K562 (cell line): ENCODE measurements at regions not wholly inside any gene's neighbourhood (a gene's known extent, or its start where the extent isn't known, plus 50 kb on each side); places are given as distances from the start of the nearest gene placed in this dataset.

Source experiments
- ATAC-seq: fragments of 200-7000 bp; cut with Tn5 transposase; 3 replicates; pipeline ENCODE4 v1.9.1; 2020; ENCODE audit warnings: moderate library complexity
- BruUV-seq: library from RNA; stranded (reverse); fragments of 400-500 nt; replicated peaks from 2 replicates; lab custom pipeline; 2021; lab: Mats Ljungman, UMichigan
- CTCF ChIA-PET: fragments of 300-600 bp; formaldehyde crosslinking; extraction: SDS; loops from one replicate; lab custom pipeline; 2021; ENCODE audit warnings: low intra/inter-chr PET ratio; lab: Yijun Ruan, JAX
- POLR2A ChIA-PET: fragments of 300-600, 350-650 bp; sonication (Branson Sonifier 250); formaldehyde crosslinking; extraction: SDS; loops from one replicate; lab custom pipeline; 2021; ENCODE audit warnings: antibody characterized with exemption, inconsistent platforms; lab: Yijun Ruan, JAX
- DNase-seq, 4 experiments: peaks; one replicate each; pipeline versions ENCODE4 v3.0.0 to v3.0.0-alpha.2; 2011 to 2018; ENCODE audit warnings: low spot score in 3 of 4, mixed read lengths in 3 of 4; ENCODE audit errors: extremely low read depth in 1 of 4
- FAIRE-seq: peaks from 2 replicates; lab custom pipeline; 2011; peaks lifted over from hg19 to GRCh38; lab: Jason Lieb, UNC
- H2AFZ ChIP-seq: 2 replicates; pipeline ENCODE4 v1.6.0; 2011; ENCODE audit warnings: low read depth, low read length, control low read depth, inconsistent platforms
- H3K27ac ChIP-seq: fragments of 200-600 bp; 3 replicates; pipeline ENCODE4 v1.8.0; 2011; ENCODE audit warnings: low read depth, mild to moderate bottlenecking, control low read depth, inconsistent platforms, low read length, moderate library complexity, mixed read lengths; ENCODE audit errors: extremely low read depth
- H3K27me3 ChIP-seq, 2 experiments: fragments of 300-600 bp in 1 of 2; 2 replicates in 1 of 2; 3 replicates in 1 of 2; pipeline versions ENCODE4 v1.6.0 to v1.8.0; 2011; ENCODE audit warnings: inconsistent platforms in 2 of 2, low read length in 2 of 2, mild to moderate bottlenecking in 1 of 2, mixed read lengths in 1 of 2, moderate library complexity in 1 of 2; ENCODE audit not compliant: control insufficient read depth in 2 of 2, insufficient read depth in 2 of 2
- H3K36me3 ChIP-seq: fragments of 300-600 bp; 3 replicates; pipeline ENCODE4 v1.8.0; 2011; ENCODE audit warnings: mild to moderate bottlenecking, low read length, inconsistent platforms; ENCODE audit not compliant: control insufficient read depth, insufficient read depth
- H3K4me1 ChIP-seq, 2 experiments: fragments of 200-600 bp in 1 of 2; replicated peaks in 1 of 2; 2 replicates in 1 of 2; 3 replicates in 1 of 2; pipeline versions ENCODE4 v1.5.1 to v1.8.0; 2011; ENCODE audit warnings: inconsistent platforms in 2 of 2, low read length in 2 of 2, mild to moderate bottlenecking in 1 of 2, mixed read lengths in 1 of 2, moderate library complexity in 1 of 2; ENCODE audit not compliant: control insufficient read depth in 2 of 2, insufficient read depth in 2 of 2
- H3K4me2 ChIP-seq: 2 replicates; pipeline ENCODE4 v1.6.1; 2011; ENCODE audit warnings: low read length, control low read depth, inconsistent platforms, mixed read lengths; ENCODE audit not compliant: insufficient read depth
- H3K4me3 ChIP-seq: fragments of 200-600 bp; sonication (generic), shearing (Covaris generic); 2 replicates; pipeline ENCODE4 v1.5.1; 2016; ENCODE audit warnings: control low read depth, inconsistent platforms
- H3K79me2 ChIP-seq: fragments of 200-600 bp; 3 replicates; pipeline ENCODE4 v1.8.0; 2011; ENCODE audit warnings: low read length, inconsistent platforms; ENCODE audit not compliant: control insufficient read depth, insufficient read depth
- H3K9ac ChIP-seq, 2 experiments: 2 replicates each; pipeline versions ENCODE4 v1.6.0 to v1.6.1; 2011; ENCODE audit warnings: low read depth in 2 of 2, low read length in 2 of 2, control low read depth in 1 of 2, inconsistent platforms in 1 of 2, mild to moderate bottlenecking in 1 of 2, mixed read lengths in 1 of 2; ENCODE audit not compliant: insufficient read depth in 1 of 2
- H3K9me1 ChIP-seq: one replicate; pipeline ENCODE4 v1.6.0; 2011; ENCODE audit warnings: inconsistent platforms, mild to moderate bottlenecking, low read length, moderate library complexity; ENCODE audit not compliant: control insufficient read depth, insufficient read depth
- H3K9me3 ChIP-seq: replicated peaks from 2 replicates; pipeline ENCODE4 v1.5.1; 2011; ENCODE audit warnings: low read depth, low read length, inconsistent platforms; ENCODE audit not compliant: control insufficient read depth, insufficient read depth
- H4K20me1 ChIP-seq: replicated peaks from 2 replicates; pipeline ENCODE4 v1.6.1; 2011; ENCODE audit warnings: low read length, inconsistent platforms, mixed read lengths; ENCODE audit not compliant: control insufficient read depth, insufficient read depth
- GATA2 ChIP-seq: sonication (generic); formaldehyde crosslinking; IDR thresholded peaks from 2 replicates; pipeline ENCODE4 v1.4.0; 2020; ENCODE audit warnings: mild to moderate bottlenecking, missing genetic modification reagents
- IRF2 ChIP-seq: sonication (generic); formaldehyde crosslinking; IDR thresholded peaks from 2 replicates; pipeline ENCODE4 v1.8.1; 2022; ENCODE audit warnings: mild to moderate bottlenecking, missing genetic modification reagents
- NR2C1 ChIP-seq, 2 experiments: fragments of 450-650 bp; IDR thresholded peaks; 2 replicates each; pipeline ENCODE4 v1.6.1; 2017; ENCODE audit warnings: mild to moderate bottlenecking in 2 of 2, antibody characterized with exemption in 1 of 2, inconsistent platforms in 1 of 2, missing compliant biosample characterization in 1 of 2, missing genetic modification characterization in 1 of 2
- SETDB1 ChIP-seq: IDR thresholded peaks from one replicate; pipeline ENCODE4 v1.6.1; 2012; ENCODE audit warnings: low read length, control low read depth, inconsistent platforms
- SMC3 ChIP-seq: conservative IDR thresholded peaks from 2 replicates; pipeline ENCODE4 v1.6.1; 2011; ENCODE audit warnings: low read depth, low read length, improper control_type of control experiment; ENCODE audit not compliant: insufficient read depth
- ZC3H8 ChIP-seq: fragments of 450-650 bp; IDR thresholded peaks from 2 replicates; pipeline ENCODE4 v1.6.1; 2017
- WGBS: fragments of 100-300 bp; shearing (Covaris generic); methylation state at CpG from one replicate; pipeline ENCODE4 v1.1.6; 2016; ENCODE audit warnings: low coverage, mixed read lengths; ENCODE audit not compliant: insufficient coverage; ENCODE audit errors: missing lambda C conversion rate; 5-methylcytosine and 5-hydroxymethylcytosine counted together
- in situ Hi-C: fragments of 300-500 bp; cut with MboI; formaldehyde crosslinking; loops from 4 replicates; pipeline ENCODE4 v1.15.0; 2018; ENCODE audit warnings: inconsistent platforms, mixed read lengths
- intact Hi-C: fragments of 100-400 bp; cut with micrococcal nuclease; formaldehyde crosslinking; loops from 2 replicates; pipeline ENCODE4 v1.14.2; 2022
- TF ChIP-seq, protein P1 (sequence below): fragments of 250-450 bp; sonication (Bioruptor Pico); IDR thresholded peaks from 2 replicates; pipeline ENCODE4 v1.5.0; 2020; ENCODE audit warnings: mild to moderate bottlenecking
- TF ChIP-seq, protein P2 (sequence below): sonication (generic); formaldehyde crosslinking; IDR thresholded peaks from 2 replicates; pipeline ENCODE4 v1.8.0; 2022; ENCODE audit warnings: mild to moderate bottlenecking, missing genetic modification reagents
- TF ChIP-seq, protein P3 (sequence below): fragments of 250-450 bp; sonication (Bioruptor Pico); IDR thresholded peaks from 2 replicates; pipeline ENCODE4 v1.4.0; 2020; ENCODE audit warnings: mild to moderate bottlenecking
- TF ChIP-seq, protein P4 (sequence below): sonication (generic); formaldehyde crosslinking; IDR thresholded peaks from 2 replicates; pipeline ENCODE4 v1.8.0; 2022; ENCODE audit warnings: mild to moderate bottlenecking, missing genetic modification reagents
- TF ChIP-seq, protein P5 (sequence below), 2 experiments: fragments of 200-800 bp in 1 of 2; sonication (Bioruptor generic) in 1 of 2; sonication (generic) in 1 of 2; formaldehyde crosslinking in 1 of 2; IDR thresholded peaks in 1 of 2; conservative IDR thresholded peaks in 1 of 2; 2 replicates each; pipeline versions ENCODE4 v1.5.0 to v1.6.1; 2016 to 2020; ENCODE audit warnings: missing compliant biosample characterization in 1 of 2, missing genetic modification characterization in 1 of 2, missing genetic modification reagents in 1 of 2

DNA sequence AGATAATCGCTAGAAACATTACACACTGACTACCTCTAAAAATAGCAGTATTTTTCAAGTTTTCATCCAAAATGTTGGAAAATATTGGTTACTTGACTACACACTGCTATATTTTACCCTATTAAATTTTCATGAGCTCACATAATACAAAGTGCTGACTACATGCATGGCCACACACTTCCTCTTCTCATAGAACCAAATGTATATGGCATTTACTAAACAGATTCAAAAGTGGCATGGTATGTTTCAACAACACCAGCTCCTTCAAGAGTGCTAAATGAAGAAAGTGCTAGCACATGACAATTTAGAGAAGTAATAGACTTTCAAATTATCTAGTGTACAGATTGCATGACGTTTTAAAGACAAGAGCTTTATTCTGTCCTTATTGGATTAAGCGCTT is 780.4 kb upstream of the SLITRK6 start (continued):
- TF ChIP-seq, protein P1, sequence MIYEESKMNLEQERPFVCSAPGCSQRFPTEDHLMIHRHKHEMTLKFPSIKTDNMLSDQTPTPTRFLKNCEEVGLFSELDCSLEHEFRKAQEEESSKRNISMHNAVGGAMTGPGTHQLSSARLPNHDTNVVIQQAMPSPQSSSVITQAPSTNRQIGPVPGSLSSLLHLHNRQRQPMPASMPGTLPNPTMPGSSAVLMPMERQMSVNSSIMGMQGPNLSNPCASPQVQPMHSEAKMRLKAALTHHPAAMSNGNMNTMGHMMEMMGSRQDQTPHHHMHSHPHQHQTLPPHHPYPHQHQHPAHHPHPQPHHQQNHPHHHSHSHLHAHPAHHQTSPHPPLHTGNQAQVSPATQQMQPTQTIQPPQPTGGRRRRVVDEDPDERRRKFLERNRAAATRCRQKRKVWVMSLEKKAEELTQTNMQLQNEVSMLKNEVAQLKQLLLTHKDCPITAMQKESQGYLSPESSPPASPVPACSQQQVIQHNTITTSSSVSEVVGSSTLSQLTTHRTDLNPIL: no peak
- TF ChIP-seq, all 486 proteins: peak for 0

DNA sequence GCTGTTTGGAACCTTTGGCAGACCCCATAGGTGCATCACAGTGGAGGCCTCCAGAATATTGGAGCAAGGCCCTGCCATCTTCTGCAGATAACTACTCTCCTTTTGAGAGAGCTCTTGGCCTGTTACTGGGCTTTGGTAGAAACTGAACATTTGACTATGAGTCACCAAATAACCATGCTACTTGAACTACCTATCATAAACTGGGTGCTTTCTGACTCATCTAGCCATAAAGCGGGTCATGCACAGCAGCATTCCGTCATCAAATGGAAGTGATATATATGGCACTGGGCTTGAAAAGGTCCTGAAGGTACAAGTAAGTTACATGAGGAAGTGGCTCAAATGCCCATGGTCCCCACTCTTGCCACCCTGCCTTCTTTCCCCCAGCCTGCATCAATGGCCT is 782.5 kb upstream of the SLITRK6 start:
- Histone ChIP-seq H3K9ac (no peak overlapping the region), H3K4me2 (no peak overlapping the region), H3K9me1 (no peaks in the 10 kb centered on the region), H3K36me3 (no peaks in the 10 kb centered on the region), H3K9me3 (no peaks in the 10 kb centered on the region), H3K4me1 (no peaks in the 10 kb centered on the region), H3K4me3 (no peak overlapping the region), H3K27ac (no peak overlapping the region), H4K20me1 (no peaks in the 10 kb centered on the region), H2AFZ (no peak overlapping the region), H3K27me3 (no peaks in the 10 kb centered on the region), H3K79me2 (no peaks in the 10 kb centered on the region)
- no TSS peak for BruUV-seq
- FAIRE-seq: no peak
- no peak for DNase-seq
- in situ Hi-C loops: no loop called here
- intact Hi-C loops: no loop called here
- ATAC-seq: no peak
- ChIA-PET POLR2A (no interaction called here), CTCF (no interaction called here)
- 0% methylated on average over 2 of the region's 2 CpGs for WGBS
- TF ChIP-seq NR2C1 (IDR thresholded peaks at IDR 0.05) (no peak), NR2C1 (tag; IDR thresholded peaks at IDR 0.05) (no peak), SMC3 (no peak), ZC3H8 (no peak), GATA2 (CRISPR knock-in tag) (no peak), SETDB1 (no peak), IRF2 (CRISPR knock-in tag) (no peak)
- TF ChIP-seq, protein P2, sequence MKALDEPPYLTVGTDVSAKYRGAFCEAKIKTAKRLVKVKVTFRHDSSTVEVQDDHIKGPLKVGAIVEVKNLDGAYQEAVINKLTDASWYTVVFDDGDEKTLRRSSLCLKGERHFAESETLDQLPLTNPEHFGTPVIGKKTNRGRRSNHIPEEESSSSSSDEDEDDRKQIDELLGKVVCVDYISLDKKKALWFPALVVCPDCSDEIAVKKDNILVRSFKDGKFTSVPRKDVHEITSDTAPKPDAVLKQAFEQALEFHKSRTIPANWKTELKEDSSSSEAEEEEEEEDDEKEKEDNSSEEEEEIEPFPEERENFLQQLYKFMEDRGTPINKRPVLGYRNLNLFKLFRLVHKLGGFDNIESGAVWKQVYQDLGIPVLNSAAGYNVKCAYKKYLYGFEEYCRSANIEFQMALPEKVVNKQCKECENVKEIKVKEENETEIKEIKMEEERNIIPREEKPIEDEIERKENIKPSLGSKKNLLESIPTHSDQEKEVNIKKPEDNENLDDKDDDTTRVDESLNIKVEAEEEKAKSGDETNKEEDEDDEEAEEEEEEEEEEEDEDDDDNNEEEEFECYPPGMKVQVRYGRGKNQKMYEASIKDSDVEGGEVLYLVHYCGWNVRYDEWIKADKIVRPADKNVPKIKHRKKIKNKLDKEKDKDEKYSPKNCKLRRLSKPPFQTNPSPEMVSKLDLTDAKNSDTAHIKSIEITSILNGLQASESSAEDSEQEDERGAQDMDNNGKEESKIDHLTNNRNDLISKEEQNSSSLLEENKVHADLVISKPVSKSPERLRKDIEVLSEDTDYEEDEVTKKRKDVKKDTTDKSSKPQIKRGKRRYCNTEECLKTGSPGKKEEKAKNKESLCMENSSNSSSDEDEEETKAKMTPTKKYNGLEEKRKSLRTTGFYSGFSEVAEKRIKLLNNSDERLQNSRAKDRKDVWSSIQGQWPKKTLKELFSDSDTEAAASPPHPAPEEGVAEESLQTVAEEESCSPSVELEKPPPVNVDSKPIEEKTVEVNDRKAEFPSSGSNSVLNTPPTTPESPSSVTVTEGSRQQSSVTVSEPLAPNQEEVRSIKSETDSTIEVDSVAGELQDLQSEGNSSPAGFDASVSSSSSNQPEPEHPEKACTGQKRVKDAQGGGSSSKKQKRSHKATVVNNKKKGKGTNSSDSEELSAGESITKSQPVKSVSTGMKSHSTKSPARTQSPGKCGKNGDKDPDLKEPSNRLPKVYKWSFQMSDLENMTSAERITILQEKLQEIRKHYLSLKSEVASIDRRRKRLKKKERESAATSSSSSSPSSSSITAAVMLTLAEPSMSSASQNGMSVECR (CRISPR knock-in tag): no peak
- TF ChIP-seq, protein P3, sequence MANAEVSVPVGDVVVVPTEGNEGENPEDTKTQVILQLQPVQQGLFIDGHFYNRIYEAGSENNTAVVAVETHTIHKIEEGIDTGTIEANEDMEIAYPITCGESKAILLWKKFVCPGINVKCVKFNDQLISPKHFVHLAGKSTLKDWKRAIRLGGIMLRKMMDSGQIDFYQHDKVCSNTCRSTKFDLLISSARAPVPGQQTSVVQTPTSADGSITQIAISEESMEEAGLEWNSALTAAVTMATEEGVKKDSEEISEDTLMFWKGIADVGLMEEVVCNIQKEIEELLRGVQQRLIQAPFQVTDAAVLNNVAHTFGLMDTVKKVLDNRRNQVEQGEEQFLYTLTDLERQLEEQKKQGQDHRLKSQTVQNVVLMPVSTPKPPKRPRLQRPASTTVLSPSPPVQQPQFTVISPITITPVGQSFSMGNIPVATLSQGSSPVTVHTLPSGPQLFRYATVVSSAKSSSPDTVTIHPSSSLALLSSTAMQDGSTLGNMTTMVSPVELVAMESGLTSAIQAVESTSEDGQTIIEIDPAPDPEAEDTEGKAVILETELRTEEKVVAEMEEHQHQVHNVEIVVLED (CRISPR knock-in tag): no peak
- TF ChIP-seq, protein P4, sequence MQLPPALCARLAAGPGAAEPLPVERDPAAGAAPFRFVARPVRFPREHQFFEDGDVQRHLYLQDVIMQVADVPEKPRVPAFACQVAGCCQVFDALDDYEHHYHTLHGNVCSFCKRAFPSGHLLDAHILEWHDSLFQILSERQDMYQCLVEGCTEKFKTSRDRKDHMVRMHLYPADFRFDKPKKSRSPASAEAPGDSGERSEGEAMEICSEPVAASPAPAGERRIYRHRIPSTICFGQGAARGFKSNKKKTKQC (CRISPR knock-in tag): no peak
- TF ChIP-seq, protein P5, sequence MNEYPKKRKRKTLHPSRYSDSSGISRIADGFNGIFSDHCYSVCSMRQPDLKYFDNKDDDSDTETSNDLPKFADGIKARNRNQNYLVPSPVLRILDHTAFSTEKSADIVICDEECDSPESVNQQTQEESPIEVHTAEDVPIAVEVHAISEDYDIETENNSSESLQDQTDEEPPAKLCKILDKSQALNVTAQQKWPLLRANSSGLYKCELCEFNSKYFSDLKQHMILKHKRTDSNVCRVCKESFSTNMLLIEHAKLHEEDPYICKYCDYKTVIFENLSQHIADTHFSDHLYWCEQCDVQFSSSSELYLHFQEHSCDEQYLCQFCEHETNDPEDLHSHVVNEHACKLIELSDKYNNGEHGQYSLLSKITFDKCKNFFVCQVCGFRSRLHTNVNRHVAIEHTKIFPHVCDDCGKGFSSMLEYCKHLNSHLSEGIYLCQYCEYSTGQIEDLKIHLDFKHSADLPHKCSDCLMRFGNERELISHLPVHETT (CRISPR knock-in tag; conservative IDR thresholded peaks at IDR 0.05 in 1 of 2, IDR thresholded peaks at IDR 0.05 in 1 of 2): no peak
